GM10266 (cell line): ENCODE measurements at regions not wholly inside any gene's neighbourhood (a gene's known extent, or its start where the extent isn't known, plus 50 kb on each side); places are given as distances from the start of the nearest gene placed in this dataset.
"Not testable (repeated sequence)": the region's sequence is repeated elsewhere in the genome, so short reads cannot be mapped to it uniquely, and the experiment has no call there.

Source experiments
- DNase-seq: peaks from one replicate; pipeline ENCODE4 v3.0.0; 2012; ENCODE audit errors: extremely low spot score
- TF ChIP-seq, protein P1 (sequence below): IDR thresholded peaks from 2 replicates; pipeline ENCODE4 v1.5.1; 2012; ENCODE audit warnings: mild to moderate bottlenecking, low read depth; ENCODE audit not compliant: control insufficient read depth, insufficient read depth; ENCODE audit errors: missing control alignments

DNA sequence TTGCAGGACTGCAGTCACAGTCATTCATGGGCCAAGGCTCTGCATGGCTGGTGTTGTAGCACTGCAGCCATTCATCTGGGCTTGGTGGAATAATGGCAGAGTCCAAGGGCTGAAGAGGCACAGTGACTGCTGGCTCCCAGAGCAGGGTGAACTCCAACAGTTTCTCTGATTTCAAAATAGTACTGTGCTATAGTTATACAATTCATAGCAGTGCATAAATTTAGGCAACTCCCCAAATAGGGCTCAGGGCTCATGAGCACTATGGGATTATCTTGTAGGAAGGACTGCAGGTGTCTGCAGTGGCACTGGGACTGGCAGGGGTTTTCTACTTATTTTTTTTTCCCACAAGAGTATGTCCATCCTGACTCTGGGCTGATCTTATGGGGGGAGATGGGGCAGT is 642.5 kb upstream of the SGCD start:
- TF ChIP-seq, protein P1, sequence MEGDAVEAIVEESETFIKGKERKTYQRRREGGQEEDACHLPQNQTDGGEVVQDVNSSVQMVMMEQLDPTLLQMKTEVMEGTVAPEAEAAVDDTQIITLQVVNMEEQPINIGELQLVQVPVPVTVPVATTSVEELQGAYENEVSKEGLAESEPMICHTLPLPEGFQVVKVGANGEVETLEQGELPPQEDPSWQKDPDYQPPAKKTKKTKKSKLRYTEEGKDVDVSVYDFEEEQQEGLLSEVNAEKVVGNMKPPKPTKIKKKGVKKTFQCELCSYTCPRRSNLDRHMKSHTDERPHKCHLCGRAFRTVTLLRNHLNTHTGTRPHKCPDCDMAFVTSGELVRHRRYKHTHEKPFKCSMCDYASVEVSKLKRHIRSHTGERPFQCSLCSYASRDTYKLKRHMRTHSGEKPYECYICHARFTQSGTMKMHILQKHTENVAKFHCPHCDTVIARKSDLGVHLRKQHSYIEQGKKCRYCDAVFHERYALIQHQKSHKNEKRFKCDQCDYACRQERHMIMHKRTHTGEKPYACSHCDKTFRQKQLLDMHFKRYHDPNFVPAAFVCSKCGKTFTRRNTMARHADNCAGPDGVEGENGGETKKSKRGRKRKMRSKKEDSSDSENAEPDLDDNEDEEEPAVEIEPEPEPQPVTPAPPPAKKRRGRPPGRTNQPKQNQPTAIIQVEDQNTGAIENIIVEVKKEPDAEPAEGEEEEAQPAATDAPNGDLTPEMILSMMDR = no peak
- DNase-seq = no peak

DNA sequence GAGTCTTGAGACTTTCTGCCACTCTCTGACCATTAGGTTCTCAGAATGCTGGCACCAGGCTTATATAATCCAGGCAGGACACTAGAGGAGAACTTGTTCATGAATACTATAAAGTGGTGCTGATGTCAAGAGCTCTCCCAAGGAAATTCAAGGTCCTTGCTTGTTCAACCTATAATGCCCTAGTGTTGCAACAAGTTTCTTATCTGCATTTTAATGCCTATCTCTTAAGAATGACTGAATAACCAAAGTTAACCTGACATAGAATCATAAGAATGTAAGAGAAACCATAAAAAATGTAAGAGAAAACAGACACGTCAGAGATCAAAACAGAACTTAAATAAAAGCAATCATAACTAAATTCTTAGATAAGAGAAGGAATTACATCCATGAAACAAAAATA is 640.8 kb upstream of the SGCD start:
- no peak for DNase-seq
- TF ChIP-seq, protein P1 = no peak

DNA sequence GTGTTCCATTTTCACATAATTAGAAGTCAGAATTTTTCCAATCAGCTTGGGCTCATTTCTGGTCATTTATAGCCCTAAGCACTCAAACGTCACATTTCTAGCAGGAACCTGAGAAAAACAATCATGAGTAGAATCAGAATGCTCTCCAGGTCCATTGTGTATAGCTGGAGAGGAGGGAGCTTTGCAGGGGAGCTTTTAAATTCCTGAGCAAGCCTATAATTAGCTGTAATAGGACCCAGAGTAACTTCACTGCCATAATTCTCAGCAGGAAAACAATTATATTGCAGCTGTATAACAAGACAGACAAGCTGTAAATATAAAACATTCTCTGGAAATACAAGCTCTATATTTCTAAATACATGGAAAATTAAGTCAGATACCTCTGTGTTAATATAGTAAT is 637.6 kb upstream of the SGCD start:
- TF ChIP-seq, protein P1 = no peak
- no peak for DNase-seq

GRCh38 chr5:155696362-155696761 is 630.6 kb upstream of the SGCD start:
- TF ChIP-seq, protein P1 = no peak
- DNase-seq = no peak

DNA sequence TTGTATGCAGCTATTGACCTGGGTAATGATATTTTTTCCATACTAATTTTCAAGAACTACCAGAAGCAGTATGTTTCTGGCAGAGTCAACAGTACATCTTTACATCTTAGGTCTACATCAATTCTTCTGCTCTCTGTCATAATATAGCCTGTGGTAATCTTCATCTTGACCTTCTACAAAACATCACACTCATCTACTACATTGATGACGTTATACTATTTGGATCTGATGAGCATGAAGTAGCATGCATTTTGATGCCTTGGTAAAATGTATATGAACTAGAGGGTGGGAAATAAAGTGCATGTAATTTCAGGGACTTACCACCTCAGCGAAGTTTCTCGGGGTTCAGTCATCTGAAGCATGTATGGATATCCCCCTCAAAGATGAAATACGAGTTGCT is 629.7 kb upstream of the SGCD start:
- TF ChIP-seq, protein P1 = no peak
- DNase-seq = no peak

GRCh38 chr5:155699385-155699784 is 627.6 kb upstream of the SGCD start:
- no peak for DNase-seq
- TF ChIP-seq, protein P1 = no peak

- TF ChIP-seq, protein P1 = no peak
- no peak for DNase-seq
These were observed 626.6 kb upstream of the SGCD start for GRCh38 chr5:155700333-155700732.

DNA sequence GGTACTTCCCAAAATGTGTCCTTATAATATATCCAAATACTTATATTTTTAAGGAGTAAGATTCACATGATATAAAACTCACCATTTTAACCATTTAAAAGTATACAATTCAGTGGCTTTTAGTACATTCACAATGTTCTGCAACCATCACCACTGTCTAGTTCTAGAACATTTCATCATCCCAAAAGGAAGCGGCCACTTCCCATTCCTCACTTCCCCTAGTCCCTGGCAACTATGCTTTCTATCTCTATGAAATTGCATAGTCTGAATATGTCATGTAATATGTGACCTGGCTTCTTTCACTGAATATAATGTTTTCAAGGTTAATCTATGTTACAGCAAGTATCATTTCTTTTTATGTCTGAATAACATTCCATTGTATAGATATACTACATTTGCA is 615.1 kb upstream of the SGCD start:
- TF ChIP-seq, protein P1 = no peak
- DNase-seq = no peak

DNA sequence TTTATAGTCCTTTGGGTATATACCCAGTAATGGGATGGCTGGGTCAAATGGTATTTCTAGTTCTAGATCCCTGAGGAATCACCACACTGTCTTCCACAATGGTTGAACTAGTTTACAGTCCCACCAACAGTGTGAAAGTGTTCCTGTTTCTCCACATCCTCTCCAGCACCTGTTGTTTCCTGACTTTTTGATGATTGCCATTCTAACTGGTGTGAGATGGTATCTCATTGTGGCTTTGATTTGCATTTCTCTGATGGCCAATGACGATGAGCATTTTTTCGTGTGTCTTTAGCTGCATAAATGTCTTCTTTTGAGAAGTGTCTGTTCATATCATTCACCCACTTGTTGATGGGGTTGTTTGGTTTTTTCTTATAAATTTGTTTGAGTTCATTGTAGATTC is 612.5 kb upstream of the SGCD start:
- not testable (repeated sequence) for DNase-seq
